Keratinocyte (primary cell): ENCODE measurements at regions not wholly inside any gene's neighbourhood (a gene's known extent, or its start where the extent isn't known, plus 50 kb on each side); places are given as distances from the start of the nearest gene placed in this dataset.

Experiments used
- EZH2 ChIP-seq: IDR thresholded peaks from one replicate; pipeline ENCODE4 v1.6.1; 2012; ENCODE audit warnings: inconsistent platforms, mild to moderate bottlenecking, low read length, moderate library complexity
- TF ChIP-seq, protein P1 (sequence below), 3 experiments: IDR thresholded peaks in 1 of 3; conservative IDR thresholded peaks in 1 of 3; optimal IDR thresholded peaks in 1 of 3; 2 replicates in 2 of 3; 3 replicates in 1 of 3; pipeline versions ENCODE3 to v1.5.1; 2011; ENCODE audit warnings: low read length in 3 of 3, mild to moderate bottlenecking in 3 of 3, moderate library complexity in 2 of 3, control low read depth in 1 of 3, inconsistent platforms in 1 of 3; ENCODE audit not compliant: insufficient read depth in 2 of 3; ENCODE audit errors: extremely low read depth in 1 of 3

- TF ChIP-seq, protein P1, sequence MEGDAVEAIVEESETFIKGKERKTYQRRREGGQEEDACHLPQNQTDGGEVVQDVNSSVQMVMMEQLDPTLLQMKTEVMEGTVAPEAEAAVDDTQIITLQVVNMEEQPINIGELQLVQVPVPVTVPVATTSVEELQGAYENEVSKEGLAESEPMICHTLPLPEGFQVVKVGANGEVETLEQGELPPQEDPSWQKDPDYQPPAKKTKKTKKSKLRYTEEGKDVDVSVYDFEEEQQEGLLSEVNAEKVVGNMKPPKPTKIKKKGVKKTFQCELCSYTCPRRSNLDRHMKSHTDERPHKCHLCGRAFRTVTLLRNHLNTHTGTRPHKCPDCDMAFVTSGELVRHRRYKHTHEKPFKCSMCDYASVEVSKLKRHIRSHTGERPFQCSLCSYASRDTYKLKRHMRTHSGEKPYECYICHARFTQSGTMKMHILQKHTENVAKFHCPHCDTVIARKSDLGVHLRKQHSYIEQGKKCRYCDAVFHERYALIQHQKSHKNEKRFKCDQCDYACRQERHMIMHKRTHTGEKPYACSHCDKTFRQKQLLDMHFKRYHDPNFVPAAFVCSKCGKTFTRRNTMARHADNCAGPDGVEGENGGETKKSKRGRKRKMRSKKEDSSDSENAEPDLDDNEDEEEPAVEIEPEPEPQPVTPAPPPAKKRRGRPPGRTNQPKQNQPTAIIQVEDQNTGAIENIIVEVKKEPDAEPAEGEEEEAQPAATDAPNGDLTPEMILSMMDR (optimal IDR thresholded peaks at IDR 0.05 in 1 of 3, IDR thresholded peaks at IDR 0.05 in 1 of 3, conservative IDR thresholded peaks at IDR 0.05 in 1 of 3; ENCODE audit: extremely low read depth in 1 of 3, insufficient read depth in 2 of 3, low read length in 3 of 3), result no peak
- no peak for TF ChIP-seq EZH2
These were observed 234.2 kb upstream of the CDH6 start for GRCh38 chr5:30959238-30959637.
